ENCODE measurements at regions not wholly inside any gene's neighbourhood (a gene's known extent, or its start where the extent isn't known, plus 50 kb on each side); places are given as distances from the start of the nearest gene placed in this dataset.

- H3K4me3 ChIP-seq (ENCODE audit: low read length), result no peak overlapping the region
- no peaks in the 10 kb centered on the region for H3K9me3 ChIP-seq (ENCODE audit: insufficient read depth, low read length)
- H3K27me3 ChIP-seq (ENCODE audit: low read depth, low read length), result no peaks in the 10 kb centered on the region
- H3K36me3 ChIP-seq (replicated peaks; ENCODE audit: low read depth, low read length), result no peaks in the 10 kb centered on the region
- H3K79me2 ChIP-seq (ENCODE audit: low read length), result no peaks in the 10 kb centered on the region
- no peaks in the 10 kb centered on the region for H3K4me1 ChIP-seq (ENCODE audit: low read length)
- no peak overlapping the region for H3K9ac ChIP-seq (ENCODE audit: low read length)
- H2AFZ ChIP-seq (ENCODE audit: low read depth, low read length), result no peak overlapping the region
- H3K27ac ChIP-seq (ENCODE audit: low read length), result no peak overlapping the region
- no peak for TF ChIP-seq CTCF (IDR thresholded peaks at IDR 0.05; ENCODE audit: low read depth, low read length)
- no peak for TF ChIP-seq EZH2phosphoT487 (IDR thresholded peaks at IDR 0.05; ENCODE audit: low read depth)
- no peaks in the 10 kb centered on the region for H4K20me1 ChIP-seq (ENCODE audit: insufficient read depth, low read length)
- H3K4me2 ChIP-seq (ENCODE audit: low read length), result no peak overlapping the region
Measured at GRCh38 chrY:7977301-7977700, 1065.7 kb upstream of the AMELY start.

- Histone ChIP-seq H3K79me2 (ENCODE audit: low read length) (no peaks in the 10 kb centered on the region), H3K27me3 (ENCODE audit: low read depth, low read length) (no peaks in the 10 kb centered on the region), H3K4me1 (ENCODE audit: low read length) (no peaks in the 10 kb centered on the region), H3K4me2 (ENCODE audit: low read length) (no peak overlapping the region), H3K36me3 (replicated peaks; ENCODE audit: low read depth, low read length) (no peaks in the 10 kb centered on the region), H3K27ac (ENCODE audit: low read length) (no peak overlapping the region), H2AFZ (ENCODE audit: low read depth, low read length) (no peak overlapping the region), H4K20me1 (ENCODE audit: insufficient read depth, low read length) (no peaks in the 10 kb centered on the region), H3K9ac (ENCODE audit: low read length) (no peak overlapping the region), H3K4me3 (ENCODE audit: low read length) (no peak overlapping the region), H3K9me3 (ENCODE audit: insufficient read depth, low read length) (no peaks in the 10 kb centered on the region)
- TF ChIP-seq EZH2phosphoT487 (IDR thresholded peaks at IDR 0.05; ENCODE audit: low read depth), result no peak
- TF ChIP-seq CTCF (IDR thresholded peaks at IDR 0.05; ENCODE audit: low read depth, low read length), result no peak
Measured at GRCh38 chrY:7968293-7968692, 1056.7 kb upstream of the AMELY start.

- TF ChIP-seq EZH2phosphoT487 (IDR thresholded peaks at IDR 0.05; ENCODE audit: low read depth), result no peak
- Histone ChIP-seq H3K27ac (ENCODE audit: low read length) (no peak overlapping the region), H3K4me1 (ENCODE audit: low read length) (no peaks in the 10 kb centered on the region), H3K79me2 (ENCODE audit: low read length) (no peaks in the 10 kb centered on the region), H3K9me3 (ENCODE audit: insufficient read depth, low read length) (no peaks in the 10 kb centered on the region), H3K27me3 (ENCODE audit: low read depth, low read length) (no peaks in the 10 kb centered on the region), H3K4me3 (ENCODE audit: low read length) (no peak overlapping the region), H3K9ac (ENCODE audit: low read length) (no peak overlapping the region), H3K36me3 (replicated peaks; ENCODE audit: low read depth, low read length) (no peaks in the 10 kb centered on the region), H3K4me2 (ENCODE audit: low read length) (no peak overlapping the region), H4K20me1 (ENCODE audit: insufficient read depth, low read length) (no peaks in the 10 kb centered on the region), H2AFZ (ENCODE audit: low read depth, low read length) (no peak overlapping the region)
Measured at GRCh38 chrY:7966916-7967315, 1055.4 kb upstream of the AMELY start.

GRCh38 chrY:7963393-7963792, 1051.8 kb upstream of the AMELY start:
- Histone ChIP-seq H3K27me3 (ENCODE audit: low read depth, low read length) (no peaks in the 10 kb centered on the region), H2AFZ (ENCODE audit: low read depth, low read length) (no peak overlapping the region), H3K79me2 (ENCODE audit: low read length) (no peaks in the 10 kb centered on the region), H3K4me2 (ENCODE audit: low read length) (no peak overlapping the region), H3K27ac (ENCODE audit: low read length) (no peak overlapping the region), H3K4me3 (ENCODE audit: low read length) (no peak overlapping the region), H3K9ac (ENCODE audit: low read length) (no peak overlapping the region), H3K36me3 (replicated peaks; ENCODE audit: low read depth, low read length) (no peaks in the 10 kb centered on the region), H3K4me1 (ENCODE audit: low read length) (no peaks in the 10 kb centered on the region), H4K20me1 (ENCODE audit: insufficient read depth, low read length) (no peaks in the 10 kb centered on the region), H3K9me3 (ENCODE audit: insufficient read depth, low read length) (no peaks in the 10 kb centered on the region)
- TF ChIP-seq CTCF (IDR thresholded peaks at IDR 0.05; ENCODE audit: low read depth, low read length), result no peak
- no peak for TF ChIP-seq EZH2phosphoT487 (IDR thresholded peaks at IDR 0.05; ENCODE audit: low read depth)

GRCh38 chrY:7962350-7962749, 1050.8 kb upstream of the AMELY start:
- Histone ChIP-seq H3K27ac (ENCODE audit: low read length) (no peak overlapping the region), H3K4me3 (ENCODE audit: low read length) (no peak overlapping the region)
- TF ChIP-seq EZH2phosphoT487 (IDR thresholded peaks at IDR 0.05; ENCODE audit: low read depth) (no peak), CTCF (IDR thresholded peaks at IDR 0.05; ENCODE audit: low read depth, low read length) (no peak)

More at GRCh38 chrY:7962350-7962749, 1050.8 kb upstream of the AMELY start:
- Histone ChIP-seq H3K36me3 (replicated peaks; ENCODE audit: low read depth, low read length) (no peaks in the 10 kb centered on the region), H3K9me3 (ENCODE audit: insufficient read depth, low read length) (no peaks in the 10 kb centered on the region), H4K20me1 (ENCODE audit: insufficient read depth, low read length) (no peaks in the 10 kb centered on the region), H2AFZ (ENCODE audit: low read depth, low read length) (no peak overlapping the region), H3K4me2 (ENCODE audit: low read length) (no peak overlapping the region), H3K27me3 (ENCODE audit: low read depth, low read length) (no peaks in the 10 kb centered on the region), H3K79me2 (ENCODE audit: low read length) (no peaks in the 10 kb centered on the region), H3K4me1 (ENCODE audit: low read length) (no peaks in the 10 kb centered on the region), H3K9ac (ENCODE audit: low read length) (no peak overlapping the region)

Data from OCI-LY3 (cell line).